Activated CD4-positive, alpha-beta T cell treated with anti-CD3 and anti-CD28 coated beads, Interleukin-2, amount 50 U/mL, for 24 hours (primary cell): ENCODE measurements at regions not wholly inside any gene's neighbourhood (a gene's known extent, or its start where the extent isn't known, plus 50 kb on each side); places are given as distances from the start of the nearest gene placed in this dataset.

Experiments used
- DNase-seq, 2 donors: peaks; one replicate each; pipeline ENCODE4 v3.0.0-alpha.2; 2020; ENCODE audit warnings: low read depth in 1 of 2, low spot score in 1 of 2

- no peak for DNase-seq
Observed at GRCh38 chr7:155863721-155864151, 51.5 kb upstream of the SHH start.

GRCh38 chr7:155862123-155862892, 50.0 kb upstream of the SHH start:
- no peak for DNase-seq
